DND-41 (cell line): ENCODE measurements at regions not wholly inside any gene's neighbourhood (a gene's known extent, or its start where the extent isn't known, plus 50 kb on each side); places are given as distances from the start of the nearest gene placed in this dataset.

Source experiments
- ATAC-seq: fragments of 200-7000 bp; cut with Tn5 transposase; 3 replicates; pipeline ENCODE4 v1.9.1; 2021; ENCODE audit warnings: low read depth; ENCODE audit not compliant: insufficient read depth
- DNase-seq: peaks from one replicate; pipeline ENCODE4 v3.0.0-alpha.2; 2020
- H2AFZ ChIP-seq: 2 replicates; pipeline ENCODE4 v1.6.0; 2012; ENCODE audit warnings: low read depth, low read length
- H3K27ac ChIP-seq: 2 replicates; pipeline ENCODE4 v1.5.1; 2012; ENCODE audit warnings: low read length, inconsistent platforms
- H3K27me3 ChIP-seq: fragments of 200-600 bp; sonication (generic); 2 replicates; pipeline ENCODE4 v1.6.0; 2012; ENCODE audit warnings: low read length, mild to moderate bottlenecking, inconsistent platforms; ENCODE audit not compliant: insufficient read depth, poor library complexity
- H3K36me3 ChIP-seq: 2 replicates; pipeline ENCODE4 v1.5.1; 2012; ENCODE audit warnings: low read length, inconsistent platforms; ENCODE audit not compliant: insufficient read depth
- H3K4me1 ChIP-seq: 2 replicates; pipeline ENCODE4 v1.5.1; 2012; ENCODE audit warnings: mild to moderate bottlenecking, low read length; ENCODE audit not compliant: insufficient read depth
- H3K4me2 ChIP-seq: 2 replicates; pipeline ENCODE4 v1.6.0; 2012; ENCODE audit warnings: mild to moderate bottlenecking, moderate library complexity, low read length, inconsistent platforms; ENCODE audit not compliant: insufficient read depth
- H3K4me3 ChIP-seq, 2 experiments: fragments of 200-600 bp in 1 of 2; shearing (Covaris generic) in 1 of 2; 2 replicates each; pipeline ENCODE4 v1.5.1; 2012 to 2016; ENCODE audit warnings: inconsistent platforms in 2 of 2, low read length in 2 of 2, mild to moderate bottlenecking in 2 of 2, low read depth in 1 of 2, moderate library complexity in 1 of 2
- H3K79me2 ChIP-seq: 2 replicates; pipeline ENCODE4 v1.6.0; 2012; ENCODE audit warnings: low read length, inconsistent platforms; ENCODE audit not compliant: insufficient read depth
- H3K9ac ChIP-seq: 2 replicates; pipeline ENCODE4 v1.6.0; 2012; ENCODE audit warnings: low read depth, mild to moderate bottlenecking, inconsistent platforms, low read length, moderate library complexity
- H3K9me3 ChIP-seq: 2 replicates; pipeline ENCODE4 v1.5.1; 2012; ENCODE audit warnings: low read length, moderate library complexity, mild to moderate bottlenecking, inconsistent platforms; ENCODE audit not compliant: insufficient read depth, severe bottlenecking
- H4K20me1 ChIP-seq: 2 replicates; pipeline ENCODE4 v1.6.0; 2012; ENCODE audit warnings: low read length; ENCODE audit not compliant: insufficient read depth
- EZH2 ChIP-seq: IDR thresholded peaks from 3 replicates; pipeline ENCODE4 v1.6.1; 2012; ENCODE audit warnings: borderline replicate concordance, low read depth, mild to moderate bottlenecking, moderate library complexity, low read length, inconsistent platforms; ENCODE audit not compliant: severe bottlenecking
- TF ChIP-seq, protein P1 (sequence below): IDR thresholded peaks from 2 replicates; pipeline ENCODE4 v1.5.1; 2012; ENCODE audit warnings: borderline replicate concordance, low read length, moderate library complexity, mild to moderate bottlenecking; ENCODE audit not compliant: poor library complexity, severe bottlenecking; ENCODE audit errors: extremely low read depth

GRCh38 chr6:122248001-122248669 lies 151.3 kb upstream of the HSF2 start:
- H4K20me1 ChIP-seq = no peaks in the 10 kb centered on the region
- TF ChIP-seq, protein P1, sequence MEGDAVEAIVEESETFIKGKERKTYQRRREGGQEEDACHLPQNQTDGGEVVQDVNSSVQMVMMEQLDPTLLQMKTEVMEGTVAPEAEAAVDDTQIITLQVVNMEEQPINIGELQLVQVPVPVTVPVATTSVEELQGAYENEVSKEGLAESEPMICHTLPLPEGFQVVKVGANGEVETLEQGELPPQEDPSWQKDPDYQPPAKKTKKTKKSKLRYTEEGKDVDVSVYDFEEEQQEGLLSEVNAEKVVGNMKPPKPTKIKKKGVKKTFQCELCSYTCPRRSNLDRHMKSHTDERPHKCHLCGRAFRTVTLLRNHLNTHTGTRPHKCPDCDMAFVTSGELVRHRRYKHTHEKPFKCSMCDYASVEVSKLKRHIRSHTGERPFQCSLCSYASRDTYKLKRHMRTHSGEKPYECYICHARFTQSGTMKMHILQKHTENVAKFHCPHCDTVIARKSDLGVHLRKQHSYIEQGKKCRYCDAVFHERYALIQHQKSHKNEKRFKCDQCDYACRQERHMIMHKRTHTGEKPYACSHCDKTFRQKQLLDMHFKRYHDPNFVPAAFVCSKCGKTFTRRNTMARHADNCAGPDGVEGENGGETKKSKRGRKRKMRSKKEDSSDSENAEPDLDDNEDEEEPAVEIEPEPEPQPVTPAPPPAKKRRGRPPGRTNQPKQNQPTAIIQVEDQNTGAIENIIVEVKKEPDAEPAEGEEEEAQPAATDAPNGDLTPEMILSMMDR = no peak
- no peak for TF ChIP-seq EZH2
- no peaks in the 10 kb centered on the region for H3K27me3 ChIP-seq

GRCh38 chr6:122248844-122249243 lies 150.6 kb upstream of the HSF2 start:
- H2AFZ ChIP-seq = no peak overlapping the region
- H3K79me2 ChIP-seq = no peaks in the 10 kb centered on the region
- H3K9me3 ChIP-seq = peaks cover 13% of the 10 kb centered on the region
- no peak overlapping the region for H3K4me3 ChIP-seq
- H3K27ac ChIP-seq = no peak overlapping the region
- ATAC-seq (no peak), DNase-seq (no peak)
- no peaks in the 10 kb centered on the region for H3K36me3 ChIP-seq
- no peaks in the 10 kb centered on the region for H3K4me1 ChIP-seq
- H4K20me1 ChIP-seq = no peaks in the 10 kb centered on the region
- H3K9ac ChIP-seq = no peak overlapping the region
- no peak for TF ChIP-seq EZH2
- TF ChIP-seq, protein P1 = no peak
- H3K27me3 ChIP-seq = no peaks in the 10 kb centered on the region
- no peak overlapping the region for H3K4me2 ChIP-seq

More at GRCh38 chr6:122248001-122248669, 151.3 kb upstream of the HSF2 start:
- Histone ChIP-seq H3K4me2 (no peak overlapping the region), H3K9me3 (peaks cover 16% of the 10 kb centered on the region), H3K27ac (no peak overlapping the region), H2AFZ (no peak overlapping the region), H3K4me1 (no peaks in the 10 kb centered on the region), H3K79me2 (no peaks in the 10 kb centered on the region), H3K4me3 (no peak overlapping the region), H3K9ac (no peak overlapping the region), H3K36me3 (no peaks in the 10 kb centered on the region)
- no peak for DNase-seq
- no peak for ATAC-seq

GRCh38 chr6:122258839-122259238 lies 140.6 kb upstream of the HSF2 start:
- no peaks in the 10 kb centered on the region for H3K9me3 ChIP-seq
- no peaks in the 10 kb centered on the region for H4K20me1 ChIP-seq
- no peaks in the 10 kb centered on the region for H3K4me1 ChIP-seq
- no peaks in the 10 kb centered on the region for H3K79me2 ChIP-seq
- no peak overlapping the region for H3K27ac ChIP-seq
- H3K36me3 ChIP-seq = no peaks in the 10 kb centered on the region
- no peak overlapping the region for H3K4me2 ChIP-seq
- no peak for DNase-seq
- no peak overlapping the region for H3K9ac ChIP-seq
- ATAC-seq = no peak
- no peak for TF ChIP-seq EZH2
- TF ChIP-seq, protein P1 = no peak
- H3K27me3 ChIP-seq = no peaks in the 10 kb centered on the region
- no peak overlapping the region for H3K4me3 ChIP-seq
- H2AFZ ChIP-seq = no peak overlapping the region

GRCh38 chr6:122264557-122264956 lies 134.9 kb upstream of the HSF2 start:
- no peaks in the 10 kb centered on the region for H3K4me1 ChIP-seq
- no peak overlapping the region for H3K9ac ChIP-seq
- H3K27me3 ChIP-seq = no peaks in the 10 kb centered on the region
- H3K9me3 ChIP-seq = peaks cover 4% of the 10 kb centered on the region
- no peak overlapping the region for H2AFZ ChIP-seq
- no peaks in the 10 kb centered on the region for H3K79me2 ChIP-seq
- no peak overlapping the region for H3K4me3 ChIP-seq
- H3K4me2 ChIP-seq = no peak overlapping the region
- DNase-seq (no peak), ATAC-seq (no peak)
- TF ChIP-seq EZH2 = no peak
- TF ChIP-seq, protein P1 = no peak
- no peaks in the 10 kb centered on the region for H4K20me1 ChIP-seq
- H3K27ac ChIP-seq = no peak overlapping the region
- H3K36me3 ChIP-seq = no peaks in the 10 kb centered on the region
